Kidney epithelial cell (primary cell): ENCODE measurements at regions not wholly inside any gene's neighbourhood (a gene's known extent, or its start where the extent isn't known, plus 50 kb on each side); places are given as distances from the start of the nearest gene placed in this dataset.

Experiments used
- DNase-seq: peaks from one replicate; pipeline ENCODE4 v3.0.0-alpha.2; 2010; ENCODE audit warnings: low read depth
- H3K27me3 ChIP-seq: 2 replicates; pipeline ENCODE4 v1.6.0; 2011; ENCODE audit warnings: low read length; ENCODE audit not compliant: control insufficient read depth, insufficient read depth
- H3K36me3 ChIP-seq: 2 replicates; pipeline ENCODE4 v1.5.1; 2011; ENCODE audit warnings: low read length; ENCODE audit not compliant: control insufficient read depth, insufficient read depth
- H3K4me3 ChIP-seq: 2 replicates; pipeline ENCODE4 v1.5.1; 2011; ENCODE audit warnings: low read depth, mild to moderate bottlenecking, control low read depth, low read length
- CTCF ChIP-seq: IDR thresholded peaks from 2 replicates; pipeline ENCODE4 v1.5.1; 2011; ENCODE audit warnings: mild to moderate bottlenecking, moderate library complexity, low read length, control low read depth, inconsistent platforms; ENCODE audit not compliant: insufficient read depth, poor library complexity, severe bottlenecking

GRCh38 chr16:86786994-86787393 lies 208.6 kb downstream of the FOXL1 start:
- H3K4me3 ChIP-seq = no peak overlapping the region
- DNase-seq = no peak
- no peak for TF ChIP-seq CTCF
- H3K36me3 ChIP-seq = no peaks in the 10 kb centered on the region
- no peaks in the 10 kb centered on the region for H3K27me3 ChIP-seq

DNA sequence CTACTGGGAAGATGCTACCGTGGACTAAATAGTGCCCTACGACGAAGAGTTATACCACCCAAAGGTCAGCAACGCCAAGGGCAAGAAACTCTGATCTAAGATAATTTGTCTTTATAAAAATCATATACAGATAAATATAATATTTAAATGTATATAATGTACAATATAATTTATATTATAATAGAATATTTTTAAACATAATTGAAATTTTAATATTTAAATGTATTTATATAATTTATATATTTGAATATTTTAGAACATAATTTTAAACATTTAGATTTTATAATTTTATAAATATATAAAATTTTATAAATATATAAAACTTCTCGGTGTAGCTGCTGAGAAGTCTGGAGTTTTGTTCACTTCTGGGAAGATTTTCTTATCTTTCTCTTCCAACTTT lies 209.2 kb downstream of the FOXL1 start:
- no peak for TF ChIP-seq CTCF
- no peak for DNase-seq
- no peaks in the 10 kb centered on the region for H3K27me3 ChIP-seq
- H3K4me3 ChIP-seq = no peak overlapping the region
- no peaks in the 10 kb centered on the region for H3K36me3 ChIP-seq

GRCh38 chr16:86789621-86790051 lies 211.3 kb downstream of the FOXL1 start:
- no peak for DNase-seq
- Histone ChIP-seq H3K4me3 (no peak overlapping the region), H3K36me3 (no peaks in the 10 kb centered on the region), H3K27me3 (no peaks in the 10 kb centered on the region)
- no peak for TF ChIP-seq CTCF

GRCh38 chr16:86791287-86792035 lies 213.1 kb downstream of the FOXL1 start:
- TF ChIP-seq CTCF = no peak
- Histone ChIP-seq H3K4me3 (no peak overlapping the region), H3K27me3 (no peaks in the 10 kb centered on the region), H3K36me3 (no peaks in the 10 kb centered on the region)
- no peak for DNase-seq

GRCh38 chr16:86794216-86794864 lies 216.0 kb downstream of the FOXL1 start:
- no peak for TF ChIP-seq CTCF
- H3K27me3 ChIP-seq = no peaks in the 10 kb centered on the region
- no peak overlapping the region for H3K4me3 ChIP-seq
- DNase-seq = no peak
- no peaks in the 10 kb centered on the region for H3K36me3 ChIP-seq

- Histone ChIP-seq H3K36me3 (no peaks in the 10 kb centered on the region), H3K4me3 (no peak overlapping the region), H3K27me3 (no peaks in the 10 kb centered on the region)
- DNase-seq = no peak
- no peak for TF ChIP-seq CTCF
Measured at GRCh38 chr16:86797700-86798099, 219.4 kb downstream of the FOXL1 start.
